HG02870 (cell line): ENCODE measurements at regions not wholly inside any gene's neighbourhood (a gene's known extent, or its start where the extent isn't known, plus 50 kb on each side); places are given as distances from the start of the nearest gene placed in this dataset.

Experiments
- ATAC-seq: cut with Tn5 transposase; IDR thresholded peaks from one replicate; pipeline ENCODE4 v1.9.1; 2021; ENCODE audit warnings: mild to moderate bottlenecking, moderate library complexity; ENCODE audit not compliant: unreplicated experiment

DNA sequence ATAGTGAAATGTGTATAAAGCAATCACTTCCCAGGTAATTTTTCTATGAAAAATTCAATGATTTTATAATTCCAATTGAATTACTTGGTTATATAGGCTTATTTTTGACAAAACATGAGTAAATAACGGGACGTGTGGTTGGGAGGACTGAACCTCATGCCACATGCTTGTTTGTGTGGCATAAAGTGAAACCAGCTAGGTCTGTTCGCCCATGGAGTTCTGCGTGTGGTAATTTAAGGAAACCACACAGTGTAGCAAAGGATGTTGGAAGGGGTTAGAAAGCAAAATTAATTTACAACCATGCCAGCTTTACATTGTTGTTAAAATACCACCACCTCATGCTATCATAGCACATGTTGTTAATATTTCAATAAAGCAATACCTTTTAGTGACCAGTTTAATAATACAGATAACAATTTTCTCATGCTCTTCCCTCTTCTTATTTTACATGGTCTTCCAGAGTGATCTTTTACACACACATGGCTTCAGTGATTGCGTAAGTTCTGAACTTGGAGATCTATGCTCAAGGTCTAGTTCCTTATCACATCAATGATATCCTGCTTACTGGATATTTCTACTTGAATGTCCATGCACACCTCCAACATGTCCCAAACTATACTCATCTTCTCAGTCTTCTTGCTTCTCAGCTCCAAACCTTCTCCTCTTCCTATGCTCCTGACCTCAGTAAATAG, 156.4 kb upstream of the ITGA4 start:
- no peak for ATAC-seq

DNA sequence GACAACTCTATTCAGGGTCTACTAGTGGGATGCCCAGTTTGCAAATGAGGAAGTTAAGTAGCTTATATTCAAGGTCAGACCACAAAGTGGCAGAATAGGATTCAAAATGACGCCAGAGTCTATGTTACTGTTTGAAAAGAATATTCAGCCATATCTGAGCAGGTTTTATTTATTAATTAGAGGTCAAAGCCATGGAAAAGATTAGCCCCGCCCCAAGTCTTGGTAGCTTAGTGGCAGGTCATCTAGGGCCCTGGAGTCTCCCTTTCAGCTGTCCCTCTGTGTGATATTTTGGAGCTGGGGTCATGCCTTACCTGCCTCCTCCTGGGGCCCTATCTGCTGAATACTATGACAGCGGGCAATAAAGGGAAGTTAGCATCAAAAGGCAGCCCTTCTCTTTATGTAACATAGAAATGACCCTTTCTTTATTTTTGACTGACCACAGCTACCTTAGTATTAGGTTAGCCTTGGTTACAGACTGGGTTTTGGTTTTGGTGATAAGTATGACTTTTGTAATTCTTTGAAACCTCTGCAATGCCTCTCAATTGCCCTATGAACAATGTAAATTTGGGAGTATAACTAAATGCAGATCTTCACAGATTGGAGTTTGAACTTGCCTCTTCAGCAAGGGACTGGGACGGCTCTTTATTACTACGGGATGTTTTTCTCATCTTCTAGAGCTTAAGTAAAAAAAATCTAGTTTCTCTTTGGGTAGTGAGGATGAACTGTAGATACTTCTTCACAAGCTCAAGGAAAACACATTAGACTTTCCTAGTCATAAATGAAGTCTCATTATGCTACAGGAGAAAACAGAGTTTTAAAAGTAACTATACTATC, 153.0 kb upstream of the ITGA4 start:
- ATAC-seq: peak; percentile 25

DNA sequence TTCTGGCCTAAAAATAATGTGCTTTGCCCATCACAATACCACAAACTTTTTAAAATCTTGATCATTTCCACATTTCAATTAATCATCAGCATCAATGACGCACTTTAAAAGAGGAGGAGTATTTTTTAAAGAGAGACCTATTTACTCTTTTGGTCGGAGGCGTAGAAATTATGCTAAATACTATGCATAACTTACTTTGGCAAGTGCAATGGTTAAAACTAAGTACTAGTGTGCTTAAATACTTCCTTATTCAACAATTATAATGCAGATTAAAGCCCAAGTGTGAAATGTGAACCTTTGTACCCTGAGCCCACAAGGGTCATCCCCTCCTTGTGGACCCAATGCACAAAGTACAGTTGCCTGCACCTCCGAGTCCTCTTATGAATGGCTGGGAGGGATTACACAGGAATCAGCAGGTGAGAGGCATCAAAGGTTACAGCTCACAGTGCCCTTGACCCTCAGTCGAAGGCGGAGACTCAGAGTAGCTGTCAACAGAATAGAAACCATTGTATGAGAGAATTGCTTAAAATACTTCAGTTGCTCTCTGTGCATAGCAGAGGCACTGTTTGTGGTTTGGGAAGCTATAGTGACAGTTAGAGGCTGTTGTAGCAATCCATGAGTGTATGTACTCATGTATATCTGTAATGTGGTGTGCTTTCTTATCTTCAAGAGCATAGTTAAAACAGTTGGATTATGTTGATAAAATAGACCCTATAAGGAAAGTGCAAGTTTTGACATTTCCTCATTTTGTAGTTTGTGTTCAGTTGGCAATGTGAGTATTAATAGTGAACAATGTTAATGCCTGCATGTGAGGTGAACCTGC, 151.7 kb upstream of the ITGA4 start:
- ATAC-seq: peak; percentile 86

DNA sequence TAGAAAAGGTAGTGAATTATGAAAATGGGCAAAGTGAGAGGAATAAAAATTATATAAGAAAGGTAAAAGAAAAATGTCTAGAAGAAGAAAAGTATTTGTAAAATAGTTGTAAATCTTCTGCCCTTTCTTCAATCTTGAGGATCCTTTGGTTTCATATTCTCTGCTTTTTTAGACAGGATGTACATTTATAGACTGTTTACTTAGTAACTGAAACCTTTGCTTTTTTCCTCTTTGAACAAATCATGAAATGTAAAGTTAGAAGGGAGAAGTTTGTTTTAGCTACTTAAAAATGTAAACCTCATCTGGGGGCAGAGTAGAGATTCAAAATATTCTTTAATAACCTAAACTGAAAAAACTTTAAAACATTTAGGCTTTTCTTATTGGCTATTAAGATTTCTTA, 150.4 kb upstream of the ITGA4 start:
- ATAC-seq: peak; percentile 18

DNA sequence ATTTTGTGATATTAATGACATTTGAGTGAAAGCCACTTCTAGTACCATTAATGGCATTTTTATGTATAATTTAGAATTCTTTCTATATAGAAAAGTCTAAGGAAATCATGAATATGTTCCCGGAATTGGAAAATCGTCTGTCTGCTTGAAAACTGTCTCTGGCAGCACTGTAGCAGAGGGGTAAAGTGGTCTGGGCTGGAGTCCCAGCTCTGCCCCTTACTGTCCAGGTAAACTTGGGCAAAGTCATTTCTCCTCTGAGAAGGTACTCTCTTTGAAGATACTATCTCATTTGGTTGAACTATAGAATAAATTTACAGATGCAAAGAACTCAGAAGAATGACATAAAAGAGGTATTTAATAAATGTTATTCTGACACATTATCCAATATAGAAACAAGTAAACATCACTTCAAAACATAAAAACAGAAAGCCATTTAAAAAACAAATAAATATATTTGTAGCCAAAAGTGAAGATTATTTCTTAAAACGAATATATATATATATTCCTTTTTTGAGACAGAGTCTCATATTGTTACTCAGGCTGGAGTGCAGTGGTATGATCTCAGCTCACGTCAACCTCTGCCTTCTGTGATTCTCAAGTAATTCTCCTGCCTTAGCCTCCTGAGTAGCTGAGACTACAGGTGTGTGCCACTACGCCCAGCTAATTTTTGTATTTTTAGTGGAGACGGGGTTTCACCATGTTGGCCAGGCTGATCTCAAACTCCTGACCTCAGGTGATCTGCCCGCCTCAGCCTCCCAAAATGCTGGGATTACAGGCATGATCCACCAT, 149.8 kb upstream of the ITGA4 start:
- ATAC-seq: no peak

DNA sequence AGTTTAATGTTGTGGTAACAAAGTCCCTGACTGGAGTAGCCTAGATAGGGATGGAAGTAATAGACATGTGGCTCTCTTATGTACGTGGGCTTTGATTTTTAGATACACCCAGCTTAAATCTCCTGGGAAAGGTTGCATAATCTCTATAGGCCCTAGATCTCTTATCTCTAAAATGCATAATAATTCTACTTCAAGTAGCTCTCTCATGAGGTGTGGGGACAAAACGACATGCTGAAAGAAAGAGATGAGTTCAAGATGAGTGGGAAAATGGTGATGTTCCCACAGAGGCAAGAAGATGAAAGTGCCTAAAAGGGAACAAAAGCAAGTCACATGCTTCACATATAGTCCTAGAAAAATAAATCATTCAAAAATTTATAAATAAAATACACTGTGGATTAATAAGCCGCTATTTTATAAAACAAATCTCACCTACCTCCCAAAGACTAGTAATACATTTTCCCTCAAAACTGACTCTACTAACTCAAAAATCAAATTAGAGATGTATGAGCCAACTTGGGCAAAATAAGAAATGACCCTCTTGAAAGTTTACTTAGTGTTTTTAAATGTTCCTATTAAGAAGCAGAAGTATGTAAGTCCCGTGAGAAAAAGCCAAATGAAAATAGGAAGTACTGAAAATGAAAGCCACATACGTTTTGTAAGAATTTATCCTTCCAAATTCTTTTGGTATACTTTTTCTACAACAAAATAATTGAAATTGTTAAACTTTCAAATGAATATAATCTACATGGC, 148.2 kb upstream of the ITGA4 start:
- no peak for ATAC-seq

DNA sequence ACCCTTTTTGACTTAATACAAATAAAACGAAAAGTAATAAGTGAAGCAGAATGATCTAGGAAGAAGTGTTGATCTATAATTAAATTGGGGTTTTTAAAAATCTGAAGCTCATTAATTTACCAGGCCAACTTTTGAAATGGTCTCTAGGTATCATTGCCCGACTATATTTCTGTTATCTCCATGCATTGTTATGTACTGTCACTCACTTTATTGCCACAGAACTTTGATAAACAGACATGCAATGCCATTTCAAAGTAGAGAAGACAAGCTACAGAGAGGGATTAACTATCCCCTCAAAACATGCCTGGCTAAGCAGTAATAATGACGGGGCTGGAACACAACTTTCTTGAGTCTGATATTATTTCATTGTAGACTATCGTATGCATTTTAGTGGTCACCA, 147.6 kb upstream of the ITGA4 start:
- ATAC-seq: no peak

DNA sequence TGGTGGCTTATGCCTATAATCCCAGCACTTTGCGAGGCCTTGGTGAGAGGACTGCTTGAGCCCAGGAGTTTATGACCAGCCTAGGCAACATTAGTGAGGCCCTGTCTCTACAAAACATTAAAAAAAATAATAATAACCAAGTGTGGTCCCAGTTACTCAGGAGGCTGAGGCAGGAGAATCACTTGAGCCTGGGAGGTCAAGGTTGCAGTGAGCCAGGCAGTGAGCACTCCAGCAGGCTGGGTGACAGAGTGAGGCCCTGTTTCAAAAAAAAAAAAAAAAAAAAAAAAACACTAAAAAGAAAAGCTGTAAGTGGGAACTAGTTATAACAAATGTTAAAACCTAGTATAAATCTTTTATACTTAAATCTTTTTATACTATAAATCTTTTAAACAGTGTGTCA, 146.2 kb upstream of the ITGA4 start:
- no peak for ATAC-seq

DNA sequence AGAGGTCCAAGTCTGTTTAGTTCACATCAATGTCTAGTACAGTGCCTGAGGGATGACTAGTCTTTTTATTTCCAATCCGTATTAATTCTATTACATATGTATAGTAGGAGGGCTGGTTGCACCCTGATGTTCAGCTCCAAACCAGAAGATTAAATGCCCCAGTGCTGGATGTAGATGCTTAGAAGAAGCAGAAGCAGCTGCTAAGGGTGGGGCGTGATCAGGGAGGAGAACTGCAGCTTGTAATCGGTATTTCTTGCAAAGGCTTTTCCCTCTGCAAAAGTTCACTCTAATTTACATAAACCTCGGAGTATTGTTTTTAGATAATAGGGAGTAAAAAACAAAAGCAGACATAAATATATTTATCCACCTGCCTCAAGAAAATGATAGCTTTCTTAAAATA, 145.3 kb upstream of the ITGA4 start:
- ATAC-seq: peak; percentile 18

DNA sequence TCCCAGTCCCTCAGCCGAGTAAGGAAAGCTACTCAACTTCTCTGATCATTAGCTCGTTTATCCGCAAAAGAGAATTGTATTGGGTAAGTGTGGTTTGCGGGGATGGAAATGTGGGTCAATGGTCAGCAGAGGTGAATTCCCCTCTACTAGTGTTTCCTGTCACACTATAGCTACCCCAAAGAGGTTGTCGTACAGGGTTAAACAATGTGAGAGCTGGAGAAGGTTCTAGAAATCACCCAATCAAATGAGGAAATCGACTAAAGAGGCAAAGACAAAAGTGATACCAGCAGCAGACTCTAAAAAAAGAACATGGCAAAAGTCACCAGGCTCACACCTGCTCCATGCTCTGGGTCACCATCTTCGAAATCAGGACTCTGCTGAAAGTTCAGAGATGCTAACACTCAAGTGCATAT, 144.7 kb upstream of the ITGA4 start:
- peak; percentile 80 for ATAC-seq

DNA sequence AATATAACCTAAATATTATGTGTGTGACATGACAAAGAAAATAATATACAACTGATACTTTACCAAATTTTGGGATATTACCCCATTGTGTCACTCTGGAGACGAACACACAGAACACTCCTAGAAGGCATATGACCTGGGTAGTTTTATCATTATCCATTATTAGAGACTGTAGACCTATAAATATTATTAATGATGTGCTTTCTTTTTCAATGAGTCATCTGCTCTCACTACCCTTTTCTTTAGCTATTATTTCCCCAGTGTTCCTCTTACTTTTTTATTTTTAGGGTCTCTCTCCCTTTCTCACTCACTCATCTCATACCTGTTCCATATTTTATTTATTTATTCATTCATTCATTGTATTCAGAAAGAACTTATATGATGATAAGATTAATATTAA, 143.3 kb upstream of the ITGA4 start:
- ATAC-seq: no peak

DNA sequence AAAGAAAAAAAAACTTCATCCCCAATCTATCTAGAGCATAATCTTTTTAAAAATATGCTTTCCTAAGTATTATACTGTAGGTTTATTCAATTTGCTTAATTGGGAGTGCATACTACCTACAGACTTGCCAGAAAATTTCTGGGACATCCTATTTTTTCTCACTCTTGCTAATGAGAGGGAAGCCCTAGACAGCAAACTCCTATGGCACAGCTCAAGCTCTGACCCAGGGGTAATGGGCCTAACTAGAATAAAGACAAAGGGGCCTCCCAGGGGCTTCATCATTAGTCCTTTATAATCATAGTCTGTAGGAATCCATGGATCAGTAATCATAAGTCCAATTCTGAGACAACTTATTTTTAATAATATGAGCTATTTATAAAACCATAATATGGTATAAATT, 142.6 kb upstream of the ITGA4 start:
- no peak for ATAC-seq

DNA sequence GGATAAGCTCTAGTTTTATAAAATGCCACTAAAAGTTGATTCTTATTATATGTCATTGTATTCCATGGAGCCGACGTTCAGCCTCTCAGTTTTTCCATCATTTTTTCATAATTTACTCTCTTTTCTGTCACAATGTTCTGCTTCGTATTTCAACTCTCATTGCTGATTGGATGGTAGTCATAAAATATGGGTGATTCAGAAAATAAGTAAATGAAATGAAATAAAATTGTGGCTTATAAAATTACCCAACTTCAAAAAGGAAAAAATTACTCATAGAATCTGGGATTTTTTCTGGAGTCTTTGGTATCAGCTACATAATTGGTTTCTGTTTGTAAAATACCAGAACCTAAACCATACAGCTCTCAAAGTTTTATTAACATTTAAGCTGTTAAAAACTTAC, 139.7 kb upstream of the ITGA4 start:
- ATAC-seq: no peak

DNA sequence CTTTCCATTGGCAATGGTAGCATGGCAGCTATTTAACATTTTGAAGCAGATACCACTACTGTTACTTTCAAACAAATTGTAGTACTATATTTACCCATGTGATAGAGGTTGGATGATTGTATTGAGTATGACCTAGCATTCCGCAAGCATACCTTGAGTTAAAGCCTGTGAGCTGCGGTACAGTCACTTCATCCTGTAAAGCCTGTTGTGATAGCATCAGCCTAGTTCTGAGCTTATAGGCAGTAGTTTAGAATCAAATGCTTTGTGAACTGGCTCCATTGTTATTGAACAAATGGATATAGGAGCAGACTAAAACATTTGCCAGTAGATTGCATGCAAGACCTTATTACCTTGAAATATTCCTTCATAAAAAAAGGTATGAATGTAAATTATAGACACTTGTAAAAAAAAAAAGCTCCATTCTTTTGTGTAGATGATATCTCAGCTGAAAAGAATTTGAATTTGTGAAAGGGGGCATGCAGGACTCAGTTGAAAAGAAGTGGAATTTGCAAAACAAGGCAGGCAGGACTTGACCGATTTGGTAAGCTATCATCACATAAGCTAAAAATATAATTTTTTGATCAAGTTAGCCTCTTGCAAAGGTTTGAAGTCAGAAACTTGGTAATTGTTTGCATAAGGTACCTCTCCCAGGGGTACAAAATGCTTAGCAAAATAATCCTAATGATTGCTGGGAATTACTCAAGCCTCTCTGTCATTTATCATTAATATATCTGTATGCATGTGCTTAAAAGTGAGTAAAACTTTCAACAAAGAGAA, 138.5 kb upstream of the ITGA4 start:
- no peak for ATAC-seq

DNA sequence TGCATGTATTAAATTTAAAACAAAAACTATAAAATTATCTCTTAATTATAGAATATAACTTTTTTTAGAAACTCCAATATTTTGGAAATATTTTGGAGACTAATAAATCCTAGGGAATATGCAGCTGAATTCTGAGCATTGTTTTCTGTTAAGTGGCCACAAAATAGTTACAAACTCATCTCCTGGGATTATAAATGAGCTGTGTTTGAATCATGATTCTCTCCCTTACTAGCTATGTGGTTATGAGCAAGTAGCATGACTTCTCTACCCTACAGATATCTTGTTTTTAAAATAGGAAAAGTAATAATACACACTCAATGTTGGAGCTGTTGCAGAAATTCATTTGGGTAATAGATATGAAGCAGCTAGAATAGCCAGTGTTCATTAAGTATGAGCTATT, 137.9 kb upstream of the ITGA4 start:
- ATAC-seq: no peak

DNA sequence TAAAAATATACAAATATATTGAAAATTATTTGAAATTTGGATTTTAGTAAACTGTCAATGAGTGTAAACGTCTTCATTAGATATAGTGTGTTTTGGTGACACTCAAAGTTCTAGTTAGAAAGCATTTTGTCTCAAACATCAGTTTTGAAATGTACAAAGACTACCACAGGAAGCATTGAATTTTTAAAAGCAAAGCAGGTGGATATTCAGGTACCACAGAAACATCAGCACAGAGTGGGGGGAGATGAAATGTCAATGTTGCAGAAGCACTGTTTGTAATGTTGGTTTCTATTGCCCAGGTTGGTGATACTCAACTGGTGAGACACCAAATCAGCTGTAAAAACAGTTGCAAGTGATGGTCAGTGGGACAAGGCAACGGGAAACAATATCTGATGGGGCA, 136.5 kb upstream of the ITGA4 start:
- no peak for ATAC-seq

DNA sequence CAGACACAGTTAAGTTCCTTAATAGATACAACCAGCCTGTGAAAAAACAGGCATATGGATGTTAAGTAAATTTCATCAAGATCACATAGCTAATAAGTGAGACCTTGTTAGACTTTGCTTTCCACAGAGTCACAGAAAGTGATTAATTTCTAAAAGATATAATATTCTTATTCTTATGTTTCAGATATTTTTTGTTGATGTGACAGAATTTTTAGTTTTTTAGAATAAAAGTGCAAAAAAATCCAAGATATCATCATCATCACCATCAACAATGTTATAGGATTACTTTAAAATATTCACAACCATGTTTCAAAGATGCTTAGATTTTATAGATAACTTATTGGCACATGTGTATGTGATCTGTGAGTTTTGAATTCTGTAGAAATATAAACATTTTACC, 132.3 kb upstream of the ITGA4 start:
- ATAC-seq: no peak

DNA sequence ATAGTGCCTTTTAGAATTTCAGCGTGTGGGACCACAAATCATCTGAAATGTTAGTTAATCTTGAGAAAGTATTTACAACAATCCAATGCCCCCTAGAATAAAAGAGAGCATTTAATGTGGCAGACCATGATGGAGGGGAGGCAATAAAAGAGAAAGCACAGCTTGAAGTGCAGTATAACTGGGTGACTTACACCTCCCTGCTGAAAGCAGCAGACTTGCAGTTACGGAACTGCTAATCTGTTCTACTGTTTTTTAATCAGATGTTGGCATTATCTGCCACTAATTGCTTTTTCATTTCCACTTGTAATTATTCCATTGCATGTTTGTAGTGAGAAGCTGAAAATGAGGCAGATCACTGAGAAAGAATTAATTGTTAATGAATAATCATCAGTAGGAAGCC, 130.5 kb upstream of the ITGA4 start:
- ATAC-seq: no peak

DNA sequence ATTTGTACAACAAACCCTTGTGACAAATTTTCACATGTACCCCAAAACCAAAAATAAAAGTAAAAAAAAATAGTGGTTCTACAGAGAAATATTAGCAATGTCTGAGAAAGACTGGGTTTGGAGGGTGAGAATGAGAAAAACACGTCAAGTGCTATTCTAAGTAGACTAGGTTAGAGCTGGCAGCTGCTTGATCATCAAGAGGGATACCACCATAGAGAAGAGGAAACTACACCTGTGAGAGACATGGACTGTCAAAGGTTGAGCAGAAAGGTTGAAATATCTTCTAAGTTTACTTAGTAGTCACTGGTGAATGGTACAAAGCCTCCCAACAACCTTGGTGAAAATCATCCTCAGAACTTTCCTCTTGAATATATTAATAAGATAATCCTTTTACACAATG, 126.9 kb upstream of the ITGA4 start:
- ATAC-seq: no peak
